H1 (cell line): ENCODE measurements at regions not wholly inside any gene's neighbourhood (a gene's known extent, or its start where the extent isn't known, plus 50 kb on each side); places are given as distances from the start of the nearest gene placed in this dataset.

Experiments used
- CTCF ChIA-PET: fragments of 300-600 bp; sonication (Branson Sonifier 250); formaldehyde crosslinking; loops from one replicate; lab custom pipeline; 2021; ENCODE audit not compliant: partially characterized antibody; lab: Charles Lee
- POLR2A ChIA-PET: fragments of 300-600 bp; sonication (Branson Sonifier 250); formaldehyde crosslinking; loops from one replicate; lab custom pipeline; 2021; ENCODE audit warnings: inconsistent platforms; ENCODE audit not compliant: partially characterized antibody; lab: Charles Lee
- DNase-seq, 2 experiments: peaks; one replicate each; pipeline versions ENCODE4 v3.0.0 to v3.0.0-alpha.2; 2010 to 2022; ENCODE audit warnings: low spot score in 2 of 2, low read depth in 1 of 2, mixed read lengths in 1 of 2
- FAIRE-seq: peaks from 2 replicates; lab custom pipeline; 2011; peaks lifted over from hg19 to GRCh38; lab: Jason Lieb, UNC
- H2AFZ ChIP-seq: 2 replicates; pipeline ENCODE4 v1.8.1; 2012; ENCODE audit warnings: low read length, inconsistent platforms
- H2AK5ac ChIP-seq: 2 replicates; pipeline ENCODE4 v1.6.1; 2013; ENCODE audit warnings: low read depth, low read length
- H2BK120ac ChIP-seq: replicated peaks from 2 replicates; pipeline ENCODE3; 2013; ENCODE audit warnings: low read depth, low read length, inconsistent platforms
- H2BK12ac ChIP-seq: 2 replicates; pipeline ENCODE4 v1.6.1; 2013; ENCODE audit warnings: low read depth, low read length
- H2BK15ac ChIP-seq: 2 replicates; pipeline ENCODE4 v1.6.1; 2013; ENCODE audit warnings: low read length
- H2BK20ac ChIP-seq: 2 replicates; pipeline ENCODE4 v1.6.1; 2013; ENCODE audit warnings: low read length
- H2BK5ac ChIP-seq: 2 replicates; pipeline ENCODE4 v1.6.1; 2013; ENCODE audit warnings: low read depth, low read length
- H3K14ac ChIP-seq: 2 replicates; pipeline ENCODE4 v1.6.1; 2013; ENCODE audit warnings: inconsistent platforms; ENCODE audit not compliant: insufficient read length
- H3K18ac ChIP-seq: 2 replicates; pipeline ENCODE4 v1.6.1; 2013; ENCODE audit warnings: low read length; ENCODE audit errors: extremely low read depth
- H3K23ac ChIP-seq: 2 replicates; pipeline ENCODE4 v1.6.1; 2013; ENCODE audit warnings: inconsistent platforms; ENCODE audit not compliant: insufficient read length
- H3K23me2 ChIP-seq: 2 replicates; pipeline ENCODE4 v1.6.1; 2013; ENCODE audit warnings: low read depth, low read length
- H3K27ac ChIP-seq: 2 replicates; pipeline ENCODE4 v1.6.1; 2011; ENCODE audit warnings: low read depth, low read length, inconsistent platforms
- H3K27me3 ChIP-seq, 4 experiments: replicated peaks in 1 of 4; 1 replicate in 1 of 4; 2 replicates in 3 of 4; pipeline versions ENCODE4 v1.6.1 to v1.8.1; 2011 to 2013; ENCODE audit warnings: low read length in 3 of 4, mild to moderate bottlenecking in 3 of 4, inconsistent platforms in 2 of 4, mixed read lengths in 2 of 4, moderate library complexity in 1 of 4; ENCODE audit not compliant: control insufficient read depth in 3 of 4, insufficient read depth in 3 of 4; ENCODE audit errors: extremely low read depth in 1 of 4
- H3K36me3 ChIP-seq, 4 experiments: 2 replicates each; pipeline versions ENCODE4 v1.6.1 to v1.8.1; 2011 to 2013; ENCODE audit warnings: mild to moderate bottlenecking in 4 of 4, low read length in 3 of 4, moderate library complexity in 2 of 4, control low read depth in 1 of 4, inconsistent platforms in 1 of 4; ENCODE audit not compliant: insufficient read depth in 4 of 4, control insufficient read depth in 2 of 4
- H3K4ac ChIP-seq: replicated peaks from 2 replicates; pipeline ENCODE3; 2013; ENCODE audit warnings: low read length, low read depth, mixed read lengths, inconsistent platforms; ENCODE audit not compliant: insufficient read length
- H3K4me1 ChIP-seq, 4 experiments: replicated peaks in 1 of 4; 1 replicate in 1 of 4; 2 replicates in 3 of 4; pipeline versions ENCODE4 v1.6.1 to v1.8.1; 2011 to 2013; ENCODE audit warnings: low read length in 3 of 4, inconsistent platforms in 2 of 4, mixed read lengths in 1 of 4; ENCODE audit not compliant: insufficient read depth in 4 of 4, control insufficient read depth in 3 of 4
- H3K4me2 ChIP-seq, 2 experiments: 2 replicates each; pipeline versions ENCODE4 v1.6.1 to v1.8.1; 2011 to 2013; ENCODE audit warnings: low read depth in 2 of 2, low read length in 2 of 2, control low read depth in 1 of 2, inconsistent platforms in 1 of 2, mild to moderate bottlenecking in 1 of 2; ENCODE audit not compliant: insufficient read depth in 1 of 2
- H3K4me3 ChIP-seq, 4 experiments: fragments of 200-600, 300-600 bp in 1 of 4; sonication (generic), shearing (Covaris generic), sonication (Bioruptor Twin) in 1 of 4; 2 replicates each; pipeline versions ENCODE4 v1.5.1 to v1.8.1; 2011 to 2016; ENCODE audit warnings: low read length in 4 of 4, low read depth in 3 of 4, control low read depth in 2 of 4, inconsistent platforms in 2 of 4, mild to moderate bottlenecking in 2 of 4, mixed read lengths in 1 of 4, moderate library complexity in 1 of 4; ENCODE audit not compliant: insufficient read depth in 2 of 4; ENCODE audit errors: extremely low read depth in 1 of 4
- H3K56ac ChIP-seq: replicated peaks from 2 replicates; pipeline ENCODE3; 2013; ENCODE audit warnings: low read depth, mild to moderate bottlenecking, mixed read lengths, low read length, inconsistent platforms; ENCODE audit not compliant: insufficient read length
- H3K79me1 ChIP-seq: 2 replicates; pipeline ENCODE4 v1.6.1; 2013; ENCODE audit warnings: low read depth, low read length, control low read depth
- H3K79me2 ChIP-seq, 2 experiments: 2 replicates each; pipeline versions ENCODE4 v1.6.1 to v1.8.1; 2012 to 2013; ENCODE audit warnings: low read length in 2 of 2, mild to moderate bottlenecking in 2 of 2, inconsistent platforms in 1 of 2; ENCODE audit not compliant: insufficient read depth in 2 of 2, control insufficient read depth in 1 of 2
- H3K9ac ChIP-seq, 4 experiments: replicated peaks in 1 of 4; 1 replicate in 1 of 4; 2 replicates in 3 of 4; pipeline versions ENCODE4 v1.6.1 to v1.8.1; 2011 to 2013; ENCODE audit warnings: low read depth in 3 of 4, low read length in 3 of 4, control low read depth in 2 of 4, mild to moderate bottlenecking in 2 of 4, moderate library complexity in 2 of 4, inconsistent platforms in 1 of 4; ENCODE audit errors: extremely low read depth in 1 of 4
- H3K9me3 ChIP-seq, 2 experiments: 2 replicates each; pipeline versions ENCODE4 v1.6.1 to v1.8.1; 2012 to 2013; ENCODE audit warnings: mild to moderate bottlenecking in 2 of 2, moderate library complexity in 2 of 2, control low read depth in 1 of 2, inconsistent platforms in 1 of 2, low read depth in 1 of 2, low read length in 1 of 2, mixed read lengths in 1 of 2; ENCODE audit not compliant: insufficient read depth in 2 of 2
- H4K20me1 ChIP-seq, 2 experiments: replicated peaks in 1 of 2; 2 replicates each; pipeline versions ENCODE3 to v1.8.1; 2011 to 2013; ENCODE audit warnings: inconsistent platforms in 2 of 2, low read length in 2 of 2, mild to moderate bottlenecking in 1 of 2; ENCODE audit not compliant: insufficient read depth in 2 of 2, control insufficient read depth in 1 of 2
- H4K5ac ChIP-seq: 2 replicates; pipeline ENCODE4 v1.6.1; 2013; ENCODE audit warnings: low read length, low read depth, mixed read lengths, inconsistent platforms; ENCODE audit not compliant: insufficient read length
- H4K8ac ChIP-seq: 2 replicates; pipeline ENCODE4 v1.8.0; 2013; ENCODE audit warnings: mild to moderate bottlenecking, moderate library complexity, low read length, inconsistent platforms; ENCODE audit not compliant: insufficient read depth; ENCODE audit errors: extremely low read depth
- H4K91ac ChIP-seq: replicated peaks from 2 replicates; pipeline ENCODE3; 2013; ENCODE audit warnings: low read length, mixed read lengths, inconsistent platforms; ENCODE audit not compliant: insufficient read length
- POLR2A ChIP-seq, 2 experiments: IDR thresholded peaks; 1 replicate in 1 of 2; 2 replicates in 1 of 2; pipeline ENCODE4 v1.6.1; 2011; ENCODE audit warnings: low read depth in 2 of 2, low read length in 2 of 2, mild to moderate bottlenecking in 2 of 2; ENCODE audit errors: control extremely low read depth in 1 of 2
- RNF2 ChIP-seq: fragments of 200-900, 300-1000 bp; sonication (generic); IDR thresholded peaks from 2 replicates; pipeline ENCODE4 v1.7.1; 2016; ENCODE audit warnings: borderline replicate concordance, low read depth, mild to moderate bottlenecking, antibody characterized with exemption, low read length; ENCODE audit not compliant: poor library complexity, severe bottlenecking; ENCODE audit errors: missing control alignments
- WGBS, 2 experiments: shearing (Covaris generic) in 1 of 2; methylation state at CpG; one replicate each; pipeline versions ENCODE4 v1.1.6 to v1.1.7; 2013 to 2015; ENCODE audit warnings: low lambda C conversion rate in 2 of 2, mixed read lengths in 2 of 2, inconsistent platforms in 1 of 2, low coverage in 1 of 2, missing lambda C conversion rate in 1 of 2; ENCODE audit not compliant: insufficient replicate concordance in 2 of 2, insufficient coverage in 1 of 2, insufficient read length in 1 of 2; ENCODE audit errors: extremely low coverage in 1 of 2, missing lambda C conversion rate in 1 of 2; 5-methylcytosine and 5-hydroxymethylcytosine counted together

DNA sequence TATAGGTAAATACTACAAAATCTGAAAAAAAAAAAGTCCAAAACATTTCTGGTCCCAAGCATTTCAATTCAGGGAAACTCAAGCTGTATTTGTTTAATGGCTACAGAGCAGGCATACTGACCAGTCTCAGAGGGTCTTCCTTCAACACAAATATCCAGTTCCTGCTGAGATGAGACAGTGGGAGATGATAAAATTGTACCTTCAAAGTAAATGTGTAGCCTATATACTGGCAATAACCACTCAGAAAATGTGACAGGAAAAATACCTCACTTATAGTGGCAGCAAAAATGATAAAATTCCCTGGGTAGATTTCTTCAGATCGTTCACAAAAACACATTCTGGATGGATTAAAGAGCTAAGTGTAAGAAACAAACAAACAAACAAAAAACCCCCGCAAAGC lies 102.0 kb upstream of the FUT8 start:
- H2BK120ac ChIP-seq = no peak overlapping the region
- no peak overlapping the region for H3K18ac ChIP-seq
- H3K23me2 ChIP-seq = no peaks in the 10 kb centered on the region
- no peak overlapping the region for H3K27ac ChIP-seq
- H4K20me1 ChIP-seq = no peaks in the 10 kb centered on the region
- no peak overlapping the region for H2BK20ac ChIP-seq
- H2AFZ ChIP-seq = no peak overlapping the region
- no peak overlapping the region for H3K4ac ChIP-seq
- H3K27me3 ChIP-seq = no peaks in the 10 kb centered on the region
- H4K91ac ChIP-seq = no peak overlapping the region
- no peak overlapping the region for H3K4me2 ChIP-seq
- 83% methylated on average over 2 of the region's 2 CpGs; no CpG with 5 or more reads in 1 of the 2 experiments for WGBS, 2 experiments
- no peak overlapping the region for H2BK5ac ChIP-seq
- no peak for TF ChIP-seq RNF2
- TF ChIP-seq POLR2A (IDR thresholded peaks at IDR 0.05; ENCODE audit: control extremely low read depth in 1 of 2, low read depth in 2 of 2, low read length in 2 of 2) = no peak
- TF ChIP-seq, all 59 proteins: peak for 0
- Histone ChIP-seq H3K4me1 (no peaks in the 10 kb centered on the region), H3K9ac (no peak overlapping the region), H3K14ac (no peak overlapping the region), H4K5ac (no peak overlapping the region), H2BK15ac (no peak overlapping the region), H3K4me3 (no peak overlapping the region), H3K79me2 (no peaks in the 10 kb centered on the region), H3K36me3 (no peaks in the 10 kb centered on the region), H4K8ac (no peak overlapping the region), H3K56ac (no peak overlapping the region), H3K9me3 (no peaks in the 10 kb centered on the region), H3K23ac (no peak overlapping the region), H3K79me1 (no peaks in the 10 kb centered on the region), H2BK12ac (no peak overlapping the region), H2AK5ac (no peak overlapping the region)
- ChIA-PET POLR2A (interaction anchor here (0.9 kb wide), 1 partner anchor 24 kb away, joined by 3 read pairs; no protein-coding TSS in a partner anchor), CTCF (interaction anchor here (0.6 to 1.2 kb wide), 2 partner anchors 9 to 405 kb away, joined by 3 read pairs; no protein-coding TSS in a partner anchor)
- FAIRE-seq (no peak), DNase-seq (no peak)
